ENCODE measurements at regions not wholly inside any gene's neighbourhood (a gene's known extent, or its start where the extent isn't known, plus 50 kb on each side); places are given as distances from the start of the nearest gene placed in this dataset.

DNA sequence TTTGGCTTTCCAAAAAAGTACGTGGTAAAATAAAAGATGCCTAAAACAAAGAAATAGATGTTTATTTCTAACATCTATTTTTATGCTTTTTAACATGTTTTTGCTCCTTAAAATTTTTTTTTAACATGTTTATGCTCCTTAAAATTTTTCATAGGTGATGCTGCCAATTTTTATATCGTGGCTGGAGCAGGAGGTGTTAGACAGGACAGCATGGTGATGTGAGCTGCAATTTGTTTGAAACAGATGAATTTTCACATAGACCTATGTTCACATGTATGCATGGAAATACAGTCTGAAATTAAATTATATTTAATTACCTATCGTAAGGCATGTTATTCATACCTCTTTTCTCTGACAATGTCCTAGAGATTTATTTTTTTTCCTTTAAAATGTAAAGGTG, 784.8 kb downstream of the EPHA7 start:
- TF ChIP-seq, protein P1, sequence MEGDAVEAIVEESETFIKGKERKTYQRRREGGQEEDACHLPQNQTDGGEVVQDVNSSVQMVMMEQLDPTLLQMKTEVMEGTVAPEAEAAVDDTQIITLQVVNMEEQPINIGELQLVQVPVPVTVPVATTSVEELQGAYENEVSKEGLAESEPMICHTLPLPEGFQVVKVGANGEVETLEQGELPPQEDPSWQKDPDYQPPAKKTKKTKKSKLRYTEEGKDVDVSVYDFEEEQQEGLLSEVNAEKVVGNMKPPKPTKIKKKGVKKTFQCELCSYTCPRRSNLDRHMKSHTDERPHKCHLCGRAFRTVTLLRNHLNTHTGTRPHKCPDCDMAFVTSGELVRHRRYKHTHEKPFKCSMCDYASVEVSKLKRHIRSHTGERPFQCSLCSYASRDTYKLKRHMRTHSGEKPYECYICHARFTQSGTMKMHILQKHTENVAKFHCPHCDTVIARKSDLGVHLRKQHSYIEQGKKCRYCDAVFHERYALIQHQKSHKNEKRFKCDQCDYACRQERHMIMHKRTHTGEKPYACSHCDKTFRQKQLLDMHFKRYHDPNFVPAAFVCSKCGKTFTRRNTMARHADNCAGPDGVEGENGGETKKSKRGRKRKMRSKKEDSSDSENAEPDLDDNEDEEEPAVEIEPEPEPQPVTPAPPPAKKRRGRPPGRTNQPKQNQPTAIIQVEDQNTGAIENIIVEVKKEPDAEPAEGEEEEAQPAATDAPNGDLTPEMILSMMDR (IDR thresholded peaks at IDR 0.05) = no peak
- TF ChIP-seq POLR2A (IDR thresholded peaks at IDR 0.05) = no peak

Measured in thyroid gland (tissue), 4 donors.